SK-N-SH treated with all-trans-retinoic acid at 6 μM for 48 hours (cell line): ENCODE measurements at regions not wholly inside any gene's neighbourhood (a gene's known extent, or its start where the extent isn't known, plus 50 kb on each side); places are given as distances from the start of the nearest gene placed in this dataset.

ENCODE experiments used
- ARNTL ChIP-seq: fragments of 450-650 bp; formaldehyde crosslinking; IDR thresholded peaks from 2 replicates; pipeline ENCODE4 v1.5.0; 2020; ENCODE audit warnings: low read depth, mild to moderate bottlenecking, moderate library complexity, borderline replicate concordance
- BACH2 ChIP-seq: fragments of 250-450 bp; sonication (Bioruptor Pico); IDR thresholded peaks from 2 replicates; pipeline ENCODE4 v1.9.0; 2021; ENCODE audit warnings: mild to moderate bottlenecking, borderline replicate concordance
- CSRNP3 ChIP-seq: fragments of 250-450 bp; sonication (Bioruptor Pico); IDR thresholded peaks from 2 replicates; pipeline ENCODE4 v1.5.1; 2021; ENCODE audit warnings: mild to moderate bottlenecking, moderate library complexity
- ESRRG ChIP-seq: fragments of 250-450 bp; sonication (Bioruptor Pico); IDR thresholded peaks from 2 replicates; pipeline ENCODE4 v1.6.1; 2021; ENCODE audit warnings: mild to moderate bottlenecking
- GLIS3 ChIP-seq: fragments of 250-450 bp; sonication (Bioruptor Pico); IDR thresholded peaks from 2 replicates; pipeline ENCODE4 v1.5.0; 2020; ENCODE audit warnings: mild to moderate bottlenecking, moderate library complexity
- PPARA ChIP-seq: fragments of 250-450 bp; sonication (Bioruptor Pico); IDR thresholded peaks from 2 replicates; pipeline ENCODE4 v1.5.0; 2020; ENCODE audit warnings: mild to moderate bottlenecking, borderline replicate concordance
- RARB ChIP-seq: fragments of 250-450 bp; sonication (Bioruptor Pico); IDR thresholded peaks from 2 replicates; pipeline ENCODE4 v1.8.0; 2021; ENCODE audit warnings: mild to moderate bottlenecking, moderate library complexity
- SNAI2 ChIP-seq: fragments of 250-450 bp; sonication (Bioruptor Pico); IDR thresholded peaks from 2 replicates; pipeline ENCODE4 v1.5.0; 2020; ENCODE audit warnings: mild to moderate bottlenecking, moderate library complexity
- TOX ChIP-seq: fragments of 250-450 bp; sonication (Bioruptor Pico); IDR thresholded peaks from 2 replicates; pipeline ENCODE4 v1.8.0; 2021; ENCODE audit warnings: mild to moderate bottlenecking, moderate library complexity, borderline replicate concordance
- ZNF70 ChIP-seq: fragments of 450-650 bp; formaldehyde crosslinking; IDR thresholded peaks from 2 replicates; pipeline ENCODE4 v1.5.0; 2020; ENCODE audit warnings: mild to moderate bottlenecking, moderate library complexity
- ZNF8 ChIP-seq: fragments of 450-650 bp; formaldehyde crosslinking; IDR thresholded peaks from 2 replicates; pipeline ENCODE4 v1.5.0; 2020; ENCODE audit warnings: mild to moderate bottlenecking, moderate library complexity
- TF ChIP-seq, protein P1 (sequence below): fragments of 250-450 bp; sonication (Bioruptor Pico); IDR thresholded peaks from 2 replicates; pipeline ENCODE4 v1.8.0; 2020; ENCODE audit warnings: mild to moderate bottlenecking, moderate library complexity, borderline replicate concordance
- TF ChIP-seq, protein P2 (sequence below): fragments of 250-450 bp; sonication (Bioruptor Pico); IDR thresholded peaks from 2 replicates; pipeline ENCODE4 v1.5.1; 2020; ENCODE audit warnings: low read depth, mild to moderate bottlenecking, moderate library complexity

DNA sequence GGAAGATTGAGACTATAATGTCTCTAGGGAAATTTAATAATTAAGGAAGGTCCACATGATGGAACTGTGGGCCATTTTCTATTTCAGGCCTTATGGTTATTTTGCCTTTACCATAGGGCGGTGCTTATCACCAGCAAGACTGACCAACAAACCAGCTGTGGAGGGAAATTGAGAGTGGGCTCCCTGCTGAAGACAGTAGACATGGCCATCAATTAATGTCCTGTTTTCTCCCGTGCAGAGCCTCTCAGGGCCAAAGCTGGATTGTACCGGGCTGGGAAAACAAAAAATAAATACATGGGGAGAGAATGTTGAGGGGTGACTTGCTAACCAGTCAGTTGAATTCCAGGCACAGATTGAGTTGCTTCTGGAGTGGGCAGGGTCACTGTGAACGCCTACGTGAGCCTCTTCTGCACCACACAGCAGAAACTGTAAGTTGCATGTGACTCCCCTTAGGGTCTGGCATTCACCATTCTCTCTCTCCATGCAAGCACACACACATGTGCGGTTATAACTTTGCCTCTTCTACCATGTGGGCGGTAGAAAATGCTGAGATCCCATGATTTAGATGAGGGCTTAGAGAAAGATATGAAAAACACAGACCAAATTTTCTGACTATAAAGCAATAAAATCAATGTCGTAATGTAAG, 128.5 kb downstream of the COPS8 start:
- TF ChIP-seq, protein P1, sequence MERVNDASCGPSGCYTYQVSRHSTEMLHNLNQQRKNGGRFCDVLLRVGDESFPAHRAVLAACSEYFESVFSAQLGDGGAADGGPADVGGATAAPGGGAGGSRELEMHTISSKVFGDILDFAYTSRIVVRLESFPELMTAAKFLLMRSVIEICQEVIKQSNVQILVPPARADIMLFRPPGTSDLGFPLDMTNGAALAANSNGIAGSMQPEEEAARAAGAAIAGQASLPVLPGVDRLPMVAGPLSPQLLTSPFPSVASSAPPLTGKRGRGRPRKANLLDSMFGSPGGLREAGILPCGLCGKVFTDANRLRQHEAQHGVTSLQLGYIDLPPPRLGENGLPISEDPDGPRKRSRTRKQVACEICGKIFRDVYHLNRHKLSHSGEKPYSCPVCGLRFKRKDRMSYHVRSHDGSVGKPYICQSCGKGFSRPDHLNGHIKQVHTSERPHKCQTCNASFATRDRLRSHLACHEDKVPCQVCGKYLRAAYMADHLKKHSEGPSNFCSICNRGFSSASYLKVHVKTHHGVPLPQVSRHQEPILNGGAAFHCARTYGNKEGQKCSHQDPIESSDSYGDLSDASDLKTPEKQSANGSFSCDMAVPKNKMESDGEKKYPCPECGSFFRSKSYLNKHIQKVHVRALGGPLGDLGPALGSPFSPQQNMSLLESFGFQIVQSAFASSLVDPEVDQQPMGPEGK (CRISPR knock-in tag), result no peak
- TF ChIP-seq, protein P2, sequence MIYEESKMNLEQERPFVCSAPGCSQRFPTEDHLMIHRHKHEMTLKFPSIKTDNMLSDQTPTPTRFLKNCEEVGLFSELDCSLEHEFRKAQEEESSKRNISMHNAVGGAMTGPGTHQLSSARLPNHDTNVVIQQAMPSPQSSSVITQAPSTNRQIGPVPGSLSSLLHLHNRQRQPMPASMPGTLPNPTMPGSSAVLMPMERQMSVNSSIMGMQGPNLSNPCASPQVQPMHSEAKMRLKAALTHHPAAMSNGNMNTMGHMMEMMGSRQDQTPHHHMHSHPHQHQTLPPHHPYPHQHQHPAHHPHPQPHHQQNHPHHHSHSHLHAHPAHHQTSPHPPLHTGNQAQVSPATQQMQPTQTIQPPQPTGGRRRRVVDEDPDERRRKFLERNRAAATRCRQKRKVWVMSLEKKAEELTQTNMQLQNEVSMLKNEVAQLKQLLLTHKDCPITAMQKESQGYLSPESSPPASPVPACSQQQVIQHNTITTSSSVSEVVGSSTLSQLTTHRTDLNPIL, result no peak
- TF ChIP-seq SNAI2 (CRISPR knock-in tag), result no peak
- no peak for TF ChIP-seq GLIS3 (CRISPR knock-in tag)
- no peak for TF ChIP-seq BACH2
- no peak for TF ChIP-seq ZNF70 (CRISPR knock-in tag)
- TF ChIP-seq ARNTL (CRISPR knock-in tag), result no peak
- no peak for TF ChIP-seq TOX (CRISPR knock-in tag)
- TF ChIP-seq ESRRG (CRISPR knock-in tag), result no peak
- TF ChIP-seq CSRNP3, result no peak
- TF ChIP-seq ZNF8 (CRISPR knock-in tag), result no peak
- no peak for TF ChIP-seq PPARA
- TF ChIP-seq RARB, result no peak
